ENCODE measurements at regions not wholly inside any gene's neighbourhood (a gene's known extent, or its start where the extent isn't known, plus 50 kb on each side); places are given as distances from the start of the nearest gene placed in this dataset.

- TF ChIP-seq, protein P1, sequence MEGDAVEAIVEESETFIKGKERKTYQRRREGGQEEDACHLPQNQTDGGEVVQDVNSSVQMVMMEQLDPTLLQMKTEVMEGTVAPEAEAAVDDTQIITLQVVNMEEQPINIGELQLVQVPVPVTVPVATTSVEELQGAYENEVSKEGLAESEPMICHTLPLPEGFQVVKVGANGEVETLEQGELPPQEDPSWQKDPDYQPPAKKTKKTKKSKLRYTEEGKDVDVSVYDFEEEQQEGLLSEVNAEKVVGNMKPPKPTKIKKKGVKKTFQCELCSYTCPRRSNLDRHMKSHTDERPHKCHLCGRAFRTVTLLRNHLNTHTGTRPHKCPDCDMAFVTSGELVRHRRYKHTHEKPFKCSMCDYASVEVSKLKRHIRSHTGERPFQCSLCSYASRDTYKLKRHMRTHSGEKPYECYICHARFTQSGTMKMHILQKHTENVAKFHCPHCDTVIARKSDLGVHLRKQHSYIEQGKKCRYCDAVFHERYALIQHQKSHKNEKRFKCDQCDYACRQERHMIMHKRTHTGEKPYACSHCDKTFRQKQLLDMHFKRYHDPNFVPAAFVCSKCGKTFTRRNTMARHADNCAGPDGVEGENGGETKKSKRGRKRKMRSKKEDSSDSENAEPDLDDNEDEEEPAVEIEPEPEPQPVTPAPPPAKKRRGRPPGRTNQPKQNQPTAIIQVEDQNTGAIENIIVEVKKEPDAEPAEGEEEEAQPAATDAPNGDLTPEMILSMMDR (IDR thresholded peaks at IDR 0.05) = no peak
- no peak for TF ChIP-seq GATA2 (CRISPR knock-in tag; IDR thresholded peaks at IDR 0.05)
- no peak for TF ChIP-seq POLR2AphosphoS5 (IDR thresholded peaks at IDR 0.05; ENCODE audit: low read depth, low read length)
- TF ChIP-seq FOXM1 (IDR thresholded peaks at IDR 0.05; ENCODE audit: low read depth) = no peak
- no peak for TF ChIP-seq JUND (IDR thresholded peaks at IDR 0.05)
- no peak for TF ChIP-seq GABPA (IDR thresholded peaks at IDR 0.05; ENCODE audit: low read depth)
- TF ChIP-seq REST (IDR thresholded peaks at IDR 0.05; ENCODE audit: low read depth, low read length) = no peak
- no peak for TF ChIP-seq RAD21 (IDR thresholded peaks at IDR 0.05; ENCODE audit: low read length)
- TF ChIP-seq RCOR1 (IDR thresholded peaks at IDR 0.05; ENCODE audit: low read length) = no peak
These were observed 313.6 kb upstream of the CDH6 start for GRCh38 chr5:30879887-30880286.

Data from SK-N-SH (cell line).